Tibial nerve (tissue), 4 donors: ENCODE measurements at regions not wholly inside any gene's neighbourhood (a gene's known extent, or its start where the extent isn't known, plus 50 kb on each side); places are given as distances from the start of the nearest gene placed in this dataset.

Experiments used
- CTCF ChIP-seq, 5 experiments: fragments of 200-600 bp in 3 of 5; fragments of 450-650 bp in 2 of 5; sonication (generic) in 3 of 5; IDR thresholded peaks; one replicate each; pipeline ENCODE4 v1.5.1; 2016 to 2019; ENCODE audit warnings: antibody characterized with exemption in 5 of 5, mild to moderate bottlenecking in 3 of 5, moderate library complexity in 2 of 5
- EP300 ChIP-seq, 2 donors: sonication (generic); formaldehyde crosslinking; IDR thresholded peaks; one replicate each; pipeline ENCODE4 v1.6.1; 2017; ENCODE audit warnings: antibody characterized with exemption in 2 of 2, mild to moderate bottlenecking in 1 of 2

GRCh38 chr9:89928106-89928505, 323.3 kb downstream of the GADD45G start:
- TF ChIP-seq EP300 (IDR thresholded peaks at IDR 0.05), result no peak
- no peak for TF ChIP-seq CTCF (IDR thresholded peaks at IDR 0.05)
